LNCAP (cell line): ENCODE measurements at regions not wholly inside any gene's neighbourhood (a gene's known extent, or its start where the extent isn't known, plus 50 kb on each side); places are given as distances from the start of the nearest gene placed in this dataset.

Experiments
- TF ChIP-seq, protein P1 (sequence below): fragments of 450-650 bp; IDR thresholded peaks from 2 replicates; pipeline ENCODE4 v1.5.1; 2017; ENCODE audit warnings: mild to moderate bottlenecking

DNA sequence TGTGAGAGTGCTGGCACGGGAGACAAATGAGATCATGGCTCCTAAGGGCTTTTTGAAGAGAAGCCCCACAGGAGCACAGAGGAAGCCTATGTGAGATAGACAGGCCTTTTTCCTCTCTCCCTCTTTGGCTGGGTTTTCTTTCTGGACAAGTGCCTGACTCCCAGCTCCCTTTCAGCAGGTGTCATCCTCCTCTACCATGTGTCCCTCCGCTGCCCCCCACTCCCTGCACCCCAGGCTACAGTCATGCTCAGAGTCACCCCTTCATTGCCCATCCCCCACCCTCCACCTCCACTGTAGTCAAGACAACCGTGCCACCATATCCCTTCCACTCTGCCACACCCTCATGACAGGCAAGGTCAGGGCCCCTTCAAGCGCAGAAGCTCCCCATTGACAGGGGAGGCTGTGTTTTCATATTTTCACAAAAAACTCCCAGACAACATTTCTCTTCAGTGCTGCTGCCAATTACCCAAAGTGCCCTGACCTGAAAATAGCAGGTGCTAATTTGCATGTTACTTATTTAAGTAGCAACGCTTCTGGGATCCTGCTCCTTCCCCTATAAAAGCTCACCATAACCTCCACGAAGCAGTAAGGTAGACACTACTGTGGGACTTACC is 92.1 kb upstream of the IPO9 start:
- TF ChIP-seq, protein P1, sequence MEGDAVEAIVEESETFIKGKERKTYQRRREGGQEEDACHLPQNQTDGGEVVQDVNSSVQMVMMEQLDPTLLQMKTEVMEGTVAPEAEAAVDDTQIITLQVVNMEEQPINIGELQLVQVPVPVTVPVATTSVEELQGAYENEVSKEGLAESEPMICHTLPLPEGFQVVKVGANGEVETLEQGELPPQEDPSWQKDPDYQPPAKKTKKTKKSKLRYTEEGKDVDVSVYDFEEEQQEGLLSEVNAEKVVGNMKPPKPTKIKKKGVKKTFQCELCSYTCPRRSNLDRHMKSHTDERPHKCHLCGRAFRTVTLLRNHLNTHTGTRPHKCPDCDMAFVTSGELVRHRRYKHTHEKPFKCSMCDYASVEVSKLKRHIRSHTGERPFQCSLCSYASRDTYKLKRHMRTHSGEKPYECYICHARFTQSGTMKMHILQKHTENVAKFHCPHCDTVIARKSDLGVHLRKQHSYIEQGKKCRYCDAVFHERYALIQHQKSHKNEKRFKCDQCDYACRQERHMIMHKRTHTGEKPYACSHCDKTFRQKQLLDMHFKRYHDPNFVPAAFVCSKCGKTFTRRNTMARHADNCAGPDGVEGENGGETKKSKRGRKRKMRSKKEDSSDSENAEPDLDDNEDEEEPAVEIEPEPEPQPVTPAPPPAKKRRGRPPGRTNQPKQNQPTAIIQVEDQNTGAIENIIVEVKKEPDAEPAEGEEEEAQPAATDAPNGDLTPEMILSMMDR: no peak

GRCh38 chr1:201737352-201738060 is 91.5 kb upstream of the IPO9 start:
- TF ChIP-seq, protein P1: no peak

DNA sequence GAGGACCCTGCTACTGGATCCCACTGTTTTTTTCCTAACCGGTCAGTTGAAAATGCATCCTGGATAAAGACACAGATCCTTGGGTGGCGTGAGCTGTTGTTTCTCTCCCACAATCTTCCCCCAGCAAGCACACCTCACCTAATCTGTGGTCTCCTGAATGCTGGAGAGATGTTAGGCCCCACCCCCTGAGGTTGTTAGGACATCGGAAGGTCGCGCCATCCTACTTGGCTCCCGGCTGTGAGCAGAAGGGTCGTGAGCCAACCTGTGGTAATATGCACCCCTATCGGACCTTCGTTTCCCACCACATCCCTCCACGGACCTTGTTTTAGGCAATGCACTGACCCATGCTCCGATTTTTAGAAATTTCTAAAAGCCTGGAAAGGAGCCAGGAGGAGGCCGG is 89.9 kb upstream of the IPO9 start:
- TF ChIP-seq, protein P1: no peak

GRCh38 chr1:201739492-201740085 is 89.4 kb upstream of the IPO9 start:
- TF ChIP-seq, protein P1: no peak

GRCh38 chr1:201740086-201740541 is 88.8 kb upstream of the IPO9 start:
- TF ChIP-seq, protein P1: no peak

DNA sequence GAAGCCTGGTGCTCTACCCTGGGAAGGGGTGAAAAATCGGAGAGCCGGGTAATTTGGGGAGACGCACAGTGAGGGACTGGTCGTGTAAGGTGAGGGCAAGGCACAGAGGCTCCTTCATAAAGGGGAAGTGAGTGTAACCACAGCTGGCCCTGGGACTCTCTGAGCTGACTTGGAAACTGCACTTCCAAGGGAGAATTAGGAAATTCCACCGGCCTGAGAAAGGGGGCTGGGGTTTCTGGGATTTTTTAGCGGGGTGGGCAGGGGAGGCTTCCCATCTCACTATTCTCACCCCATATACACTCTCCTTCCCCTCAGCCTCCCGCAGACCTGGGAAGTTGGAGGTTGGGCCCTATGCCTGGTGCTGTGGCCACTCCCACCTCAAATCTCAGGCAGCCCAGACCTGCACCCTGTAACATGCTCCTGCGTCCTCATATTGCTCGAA is 88.3 kb upstream of the IPO9 start:
- TF ChIP-seq, protein P1: no peak

GRCh38 chr1:201741763-201742342 is 87.1 kb upstream of the IPO9 start:
- TF ChIP-seq, protein P1: no peak
